ENCODE measurements at regions not wholly inside any gene's neighbourhood (a gene's known extent, or its start where the extent isn't known, plus 50 kb on each side); places are given as distances from the start of the nearest gene placed in this dataset.

DNA sequence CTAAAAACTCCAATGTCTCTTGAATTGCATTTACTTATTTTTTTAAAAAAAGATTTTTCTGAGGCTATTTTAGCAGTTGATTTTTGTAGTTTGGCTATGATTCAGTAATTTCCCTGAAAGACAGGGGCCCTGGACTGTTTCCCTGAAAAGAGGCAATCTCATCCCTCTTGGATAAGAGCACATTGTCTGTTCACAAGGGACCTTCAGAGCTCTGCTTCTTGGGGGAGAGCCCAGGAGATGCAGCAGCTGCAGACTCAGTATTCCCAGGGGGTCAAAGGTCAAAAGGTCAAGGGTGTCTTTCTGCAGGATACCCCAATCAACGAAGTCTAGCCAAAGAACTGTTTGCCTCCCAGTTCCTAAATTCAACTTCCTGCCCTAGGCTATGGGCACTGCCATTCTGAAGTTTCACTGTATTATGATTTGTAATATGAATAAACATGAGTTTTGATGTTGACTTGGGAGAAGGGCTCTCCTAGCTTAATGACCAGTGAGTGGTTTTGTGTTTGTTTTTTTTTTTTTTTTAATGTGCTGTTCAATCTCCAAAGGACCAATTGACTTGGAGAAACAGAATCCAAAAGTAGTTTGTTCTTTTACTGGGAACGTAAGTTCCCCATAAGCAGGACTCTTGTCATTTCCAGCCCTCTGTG is 157.0 kb upstream of the SERPINE2 start:
- 81% methylated on average over 2 of the region's 2 CpGs for WGBS
- Histone ChIP-seq H3K27ac (ENCODE audit: low read depth in 1 of 2, low read length in 1 of 2) (no peak overlapping the region), H3K4me3 (ENCODE audit: low read length in 2 of 2) (no peak overlapping the region), H3K9me3 (ENCODE audit: control insufficient read depth in 2 of 2, insufficient read depth in 1 of 2, low read length in 1 of 2) (peaks cover 0 to 4% of the 10 kb centered on the region in 2 donors), H3K4me1 (ENCODE audit: control insufficient read depth in 2 of 2, insufficient read depth in 2 of 2, low read length in 2 of 2) (no peaks in the 10 kb centered on the region), H3K36me3 (ENCODE audit: control insufficient read depth in 2 of 2, insufficient read depth in 2 of 2, low read length in 1 of 2) (no peaks in the 10 kb centered on the region), H3K27me3 (ENCODE audit: control insufficient read depth in 2 of 2, insufficient read depth in 1 of 2, low read length in 1 of 2) (no peaks in the 10 kb centered on the region)
- DNase-seq (ENCODE audit: low read depth in 6 of 9, low spot score in 9 of 9): no peak

DNA sequence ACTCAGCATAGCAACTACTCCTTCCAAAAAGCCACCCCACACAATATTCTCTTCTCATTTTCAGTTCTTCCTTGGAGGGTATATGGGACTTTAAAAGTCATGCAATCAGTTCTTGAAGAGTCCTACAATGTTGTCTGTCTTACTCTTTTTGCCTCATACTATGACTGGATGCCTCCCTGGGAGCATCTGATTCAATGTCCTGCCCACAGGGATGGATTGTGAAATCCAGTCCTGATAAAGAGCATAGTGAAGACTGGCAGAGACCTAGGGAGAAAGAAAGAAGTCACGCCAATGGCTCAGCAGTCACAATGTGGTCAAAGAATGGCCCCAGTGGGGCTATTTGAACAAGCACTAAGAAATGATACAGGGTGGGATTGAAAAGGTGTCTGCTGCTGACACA is 155.1 kb upstream of the SERPINE2 start:
- Histone ChIP-seq H3K9me3 (ENCODE audit: control insufficient read depth in 2 of 2, insufficient read depth in 1 of 2, low read length in 1 of 2) (peaks cover 0 to 4% of the 10 kb centered on the region in 2 donors), H3K4me3 (ENCODE audit: low read length in 2 of 2) (no peak overlapping the region), H3K27me3 (ENCODE audit: control insufficient read depth in 2 of 2, insufficient read depth in 1 of 2, low read length in 1 of 2) (no peaks in the 10 kb centered on the region), H3K36me3 (ENCODE audit: control insufficient read depth in 2 of 2, insufficient read depth in 2 of 2, low read length in 1 of 2) (no peaks in the 10 kb centered on the region), H3K4me1 (ENCODE audit: control insufficient read depth in 2 of 2, insufficient read depth in 2 of 2, low read length in 2 of 2) (no peaks in the 10 kb centered on the region), H3K27ac (ENCODE audit: low read depth in 1 of 2, low read length in 1 of 2) (no peak overlapping the region)
- WGBS: 93% methylated on average over 1 of the region's 1 CpG
- DNase-seq (ENCODE audit: low read depth in 6 of 9, low spot score in 9 of 9): no peak

DNA sequence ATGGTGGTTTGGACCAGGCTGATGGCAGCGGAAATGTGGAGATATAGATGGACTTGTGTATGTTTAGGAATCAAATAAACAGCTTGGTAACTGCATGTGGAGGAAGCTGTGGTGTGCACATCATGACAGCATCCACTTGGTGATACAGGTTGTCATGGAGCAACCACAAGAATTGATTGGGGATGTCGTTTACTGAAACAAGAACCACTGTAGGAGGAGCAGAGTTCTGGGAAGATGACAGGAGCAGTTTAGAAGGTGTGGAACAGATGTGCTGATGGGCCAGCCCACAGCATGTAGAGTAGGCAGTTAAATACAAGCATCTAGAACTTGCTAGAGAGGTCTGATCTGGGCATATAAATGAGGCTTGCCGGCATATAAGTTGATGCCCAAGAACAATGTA is 152.4 kb upstream of the SERPINE2 start:
- Histone ChIP-seq H3K4me1 (ENCODE audit: control insufficient read depth in 2 of 2, insufficient read depth in 2 of 2, low read length in 2 of 2) (no peaks in the 10 kb centered on the region), H3K27ac (ENCODE audit: low read depth in 1 of 2, low read length in 1 of 2) (no peak overlapping the region), H3K9me3 (ENCODE audit: control insufficient read depth in 2 of 2, insufficient read depth in 1 of 2, low read length in 1 of 2) (peaks cover 0 to 4% of the 10 kb centered on the region in 2 donors), H3K4me3 (ENCODE audit: low read length in 2 of 2) (no peak overlapping the region), H3K27me3 (ENCODE audit: control insufficient read depth in 2 of 2, insufficient read depth in 1 of 2, low read length in 1 of 2) (no peaks in the 10 kb centered on the region), H3K36me3 (ENCODE audit: control insufficient read depth in 2 of 2, insufficient read depth in 2 of 2, low read length in 1 of 2) (no peaks in the 10 kb centered on the region)
- WGBS: 85% methylated on average over 3 of the region's 3 CpGs
- DNase-seq (ENCODE audit: low read depth in 6 of 9, low spot score in 9 of 9): no peak

DNA sequence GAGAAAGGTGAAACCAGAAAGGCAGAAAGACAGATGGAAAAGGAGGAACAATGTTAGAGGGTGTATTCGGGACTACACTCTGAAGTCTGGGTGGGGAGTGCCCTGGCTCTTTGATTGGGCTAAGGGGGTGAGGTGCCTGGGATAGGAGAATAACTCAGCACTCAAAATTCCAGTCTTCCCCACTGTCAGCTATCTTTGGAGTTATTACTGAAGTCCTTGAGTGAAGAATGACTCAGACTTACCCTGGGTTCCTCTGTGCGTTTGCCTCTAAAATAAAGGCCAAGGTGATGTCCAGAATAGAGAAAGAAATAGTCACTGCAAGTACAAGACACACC is 151.8 kb upstream of the SERPINE2 start:
- no peak overlapping the region for H3K27ac ChIP-seq (ENCODE audit: low read depth in 1 of 2, low read length in 1 of 2)
- H3K4me1 ChIP-seq (ENCODE audit: control insufficient read depth in 2 of 2, insufficient read depth in 2 of 2, low read length in 2 of 2): no peaks in the 10 kb centered on the region
- no peak overlapping the region for H3K4me3 ChIP-seq (ENCODE audit: low read length in 2 of 2)
- H3K9me3 ChIP-seq (ENCODE audit: control insufficient read depth in 2 of 2, insufficient read depth in 1 of 2, low read length in 1 of 2): peaks cover 0 to 4% of the 10 kb centered on the region in 2 donors
- 78% methylated on average over 2 of the region's 2 CpGs for WGBS
- no peaks in the 10 kb centered on the region for H3K27me3 ChIP-seq (ENCODE audit: control insufficient read depth in 2 of 2, insufficient read depth in 1 of 2, low read length in 1 of 2)
- DNase-seq (ENCODE audit: low read depth in 6 of 9, low spot score in 9 of 9): no peak
- H3K36me3 ChIP-seq (ENCODE audit: control insufficient read depth in 2 of 2, insufficient read depth in 2 of 2, low read length in 1 of 2): no peaks in the 10 kb centered on the region

DNA sequence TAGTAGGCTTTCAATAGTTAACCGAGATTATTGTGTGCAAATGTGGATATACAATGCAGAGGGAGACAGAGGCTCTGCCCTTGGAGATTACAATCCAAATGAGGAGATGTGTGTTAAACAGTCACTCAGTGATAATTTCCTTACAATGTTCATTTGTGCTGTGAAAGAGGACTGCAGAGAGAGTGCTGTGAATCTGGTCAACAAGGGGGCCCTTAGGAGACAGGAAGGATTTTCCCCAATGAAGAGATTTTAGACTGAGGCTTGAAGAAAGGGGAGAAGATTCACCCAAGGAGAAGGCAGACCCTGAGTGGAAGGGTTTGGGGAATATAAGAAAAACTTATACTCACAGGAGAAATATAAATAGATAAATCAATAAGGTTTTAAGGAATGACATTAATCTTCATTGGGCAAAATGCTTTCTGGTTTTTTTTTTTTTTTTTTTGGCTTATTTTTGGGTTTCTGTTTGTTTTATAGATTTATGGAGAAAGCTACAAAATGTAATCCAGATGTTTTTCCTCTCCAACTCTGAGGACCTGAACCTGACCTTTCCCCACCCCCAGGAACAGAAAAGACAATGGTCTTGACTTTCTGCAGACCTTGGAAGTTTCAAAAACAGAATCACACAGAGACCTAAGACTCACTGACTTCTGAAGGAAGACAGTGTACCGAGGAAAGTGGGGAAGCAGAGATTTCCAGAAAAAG is 151.3 kb upstream of the SERPINE2 start:
- Histone ChIP-seq H3K4me1 (ENCODE audit: control insufficient read depth in 2 of 2, insufficient read depth in 2 of 2, low read length in 2 of 2) (no peaks in the 10 kb centered on the region), H3K9me3 (ENCODE audit: control insufficient read depth in 2 of 2, insufficient read depth in 1 of 2, low read length in 1 of 2) (no peaks in the 10 kb centered on the region), H3K4me3 (ENCODE audit: low read length in 2 of 2) (no peak overlapping the region)

DNA sequence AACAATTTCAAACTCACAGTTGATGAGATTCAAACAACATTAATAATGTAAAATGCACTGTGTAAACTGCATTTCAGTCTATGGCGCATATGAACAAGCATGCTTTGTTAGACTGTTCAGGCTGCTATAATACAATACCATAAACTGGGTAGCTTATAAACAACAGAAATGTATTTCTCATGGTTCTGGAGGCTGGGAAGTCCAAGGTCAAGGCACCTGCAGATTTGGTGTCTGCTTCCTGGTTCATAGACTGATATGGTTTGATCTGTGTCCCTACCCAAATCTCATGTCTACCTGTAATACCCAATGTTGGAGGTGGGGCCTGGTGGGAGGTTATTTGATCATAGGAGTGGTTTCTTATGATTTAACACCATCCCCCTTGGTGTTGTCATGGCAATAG is 148.1 kb upstream of the SERPINE2 start:
- Histone ChIP-seq H3K27me3 (ENCODE audit: control insufficient read depth in 2 of 2, insufficient read depth in 1 of 2, low read length in 1 of 2) (no peaks in the 10 kb centered on the region), H3K36me3 (ENCODE audit: control insufficient read depth in 2 of 2, insufficient read depth in 2 of 2, low read length in 1 of 2) (no peaks in the 10 kb centered on the region), H3K4me3 (ENCODE audit: low read length in 2 of 2) (no peak overlapping the region), H3K9me3 (ENCODE audit: control insufficient read depth in 2 of 2, insufficient read depth in 1 of 2, low read length in 1 of 2) (no peaks in the 10 kb centered on the region), H3K4me1 (ENCODE audit: control insufficient read depth in 2 of 2, insufficient read depth in 2 of 2, low read length in 2 of 2) (no peaks in the 10 kb centered on the region), H3K27ac (ENCODE audit: low read depth in 1 of 2, low read length in 1 of 2) (no peak overlapping the region)
- DNase-seq (ENCODE audit: low read depth in 6 of 9, low spot score in 9 of 9): no peak
- WGBS: 96% methylated on average over 1 of the region's 1 CpG

More for the DNA sequence above, 151.3 kb upstream of the SERPINE2 start:
- no peaks in the 10 kb centered on the region for H3K36me3 ChIP-seq (ENCODE audit: control insufficient read depth in 2 of 2, insufficient read depth in 2 of 2, low read length in 1 of 2)
- no peaks in the 10 kb centered on the region for H3K27me3 ChIP-seq (ENCODE audit: control insufficient read depth in 2 of 2, insufficient read depth in 1 of 2, low read length in 1 of 2)
- 89% methylated on average over 2 of the region's 2 CpGs for WGBS
- no peak overlapping the region for H3K27ac ChIP-seq (ENCODE audit: low read depth in 1 of 2, low read length in 1 of 2)
- no peak for DNase-seq (ENCODE audit: low read depth in 6 of 9, low spot score in 9 of 9)

DNA sequence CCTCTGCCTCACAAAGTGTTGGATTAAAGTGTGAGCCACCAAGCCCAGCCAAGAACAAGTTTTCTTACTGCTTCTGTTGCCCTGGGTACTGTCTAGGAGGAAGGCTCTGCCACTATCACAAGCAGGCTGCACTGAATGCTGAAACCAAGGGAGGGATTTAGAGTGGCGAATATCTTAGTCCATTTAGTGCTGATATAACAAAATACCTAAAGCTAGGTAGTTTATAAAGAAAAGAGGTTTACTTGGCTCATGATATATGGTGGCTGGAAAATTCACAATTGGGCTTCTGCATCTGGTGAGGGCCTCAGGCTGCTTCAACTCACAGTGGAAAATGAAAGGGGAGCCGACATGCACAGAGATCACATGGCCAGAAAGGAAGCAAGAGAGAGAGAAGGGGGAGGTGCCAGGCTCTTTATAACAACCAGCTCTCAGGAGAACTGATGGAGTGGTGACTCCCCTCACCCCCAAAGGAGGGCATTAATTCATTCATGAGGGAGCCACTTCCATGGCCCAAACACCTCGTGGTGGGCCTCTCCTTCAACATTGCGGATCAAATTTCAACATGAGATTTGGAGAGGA is 146.0 kb upstream of the SERPINE2 start:
- H3K27ac ChIP-seq (ENCODE audit: low read depth in 1 of 2, low read length in 1 of 2): no peak overlapping the region
- no peak for DNase-seq (ENCODE audit: low read depth in 6 of 9, low spot score in 9 of 9)
- 81% methylated on average over 4 of the region's 4 CpGs for WGBS
- H3K9me3 ChIP-seq (ENCODE audit: control insufficient read depth in 2 of 2, insufficient read depth in 1 of 2, low read length in 1 of 2): no peaks in the 10 kb centered on the region
- no peak overlapping the region for H3K4me3 ChIP-seq (ENCODE audit: low read length in 2 of 2)
- H3K27me3 ChIP-seq (ENCODE audit: control insufficient read depth in 2 of 2, insufficient read depth in 1 of 2, low read length in 1 of 2): no peaks in the 10 kb centered on the region
- H3K36me3 ChIP-seq (ENCODE audit: control insufficient read depth in 2 of 2, insufficient read depth in 2 of 2, low read length in 1 of 2): no peaks in the 10 kb centered on the region
- H3K4me1 ChIP-seq (ENCODE audit: control insufficient read depth in 2 of 2, insufficient read depth in 2 of 2, low read length in 2 of 2): no peaks in the 10 kb centered on the region

DNA sequence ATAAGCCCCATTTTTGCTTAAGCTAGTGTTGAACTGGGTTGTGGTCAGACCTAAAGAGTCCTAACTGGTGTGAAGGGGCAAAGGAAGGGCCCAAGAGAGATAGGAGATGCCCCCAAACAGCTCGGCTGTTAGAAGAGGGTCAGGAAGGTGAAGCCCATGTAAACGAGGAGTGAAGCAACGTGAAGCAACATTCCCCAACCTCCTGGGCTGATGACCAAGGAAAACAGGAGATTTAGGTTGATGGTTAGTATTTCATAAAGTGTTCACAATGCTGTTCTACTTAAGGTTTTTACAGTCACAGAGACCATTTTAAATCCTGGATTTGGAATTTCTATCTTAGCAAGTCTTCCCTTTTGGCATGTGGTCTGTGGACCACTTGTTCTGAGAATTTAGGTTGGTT is 144.0 kb upstream of the SERPINE2 start:
- DNase-seq (ENCODE audit: low read depth in 6 of 9, low spot score in 9 of 9): no peak
- WGBS: 89% methylated on average over 3 of the region's 3 CpGs
- H3K27me3 ChIP-seq (ENCODE audit: control insufficient read depth in 2 of 2, insufficient read depth in 1 of 2, low read length in 1 of 2): no peaks in the 10 kb centered on the region
- no peaks in the 10 kb centered on the region for H3K4me1 ChIP-seq (ENCODE audit: control insufficient read depth in 2 of 2, insufficient read depth in 2 of 2, low read length in 2 of 2)
- no peak overlapping the region for H3K4me3 ChIP-seq (ENCODE audit: low read length in 2 of 2)
- H3K36me3 ChIP-seq (ENCODE audit: control insufficient read depth in 2 of 2, insufficient read depth in 2 of 2, low read length in 1 of 2): no peaks in the 10 kb centered on the region
- no peaks in the 10 kb centered on the region for H3K9me3 ChIP-seq (ENCODE audit: control insufficient read depth in 2 of 2, insufficient read depth in 1 of 2, low read length in 1 of 2)
- no peak overlapping the region for H3K27ac ChIP-seq (ENCODE audit: low read depth in 1 of 2, low read length in 1 of 2)

DNA sequence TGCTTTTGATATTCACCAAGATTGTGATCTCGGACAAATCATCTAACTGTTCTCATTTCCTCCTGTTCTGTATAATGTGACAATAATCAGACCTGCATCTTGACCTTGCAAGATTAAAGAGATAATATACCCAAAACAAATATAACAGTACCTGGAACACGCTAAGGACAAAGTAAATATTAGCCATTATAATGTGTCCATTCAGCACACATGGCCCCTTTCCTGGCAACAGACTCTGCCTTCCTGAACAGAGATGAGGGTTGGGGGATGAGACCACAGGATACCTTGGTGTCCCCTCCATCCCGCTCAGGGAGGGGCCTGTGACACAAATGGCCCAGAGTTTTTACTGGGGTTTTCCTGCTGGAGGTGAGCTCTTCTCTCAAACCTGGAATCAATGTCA is 143.4 kb upstream of the SERPINE2 start:
- H3K9me3 ChIP-seq (ENCODE audit: control insufficient read depth in 2 of 2, insufficient read depth in 1 of 2, low read length in 1 of 2): no peaks in the 10 kb centered on the region
- H3K27ac ChIP-seq (ENCODE audit: low read depth in 1 of 2, low read length in 1 of 2): no peak overlapping the region
- WGBS: 94% methylated on average over 3 of the region's 3 CpGs
- no peaks in the 10 kb centered on the region for H3K4me1 ChIP-seq (ENCODE audit: control insufficient read depth in 2 of 2, insufficient read depth in 2 of 2, low read length in 2 of 2)
- no peak overlapping the region for H3K4me3 ChIP-seq (ENCODE audit: low read length in 2 of 2)
- no peak for DNase-seq (ENCODE audit: low read depth in 6 of 9, low spot score in 9 of 9)
- no peaks in the 10 kb centered on the region for H3K36me3 ChIP-seq (ENCODE audit: control insufficient read depth in 2 of 2, insufficient read depth in 2 of 2, low read length in 1 of 2)
- H3K27me3 ChIP-seq (ENCODE audit: control insufficient read depth in 2 of 2, insufficient read depth in 1 of 2, low read length in 1 of 2): no peaks in the 10 kb centered on the region
